WERI-Rb-1 (cell line): ENCODE measurements at regions not wholly inside any gene's neighbourhood (a gene's known extent, or its start where the extent isn't known, plus 50 kb on each side); places are given as distances from the start of the nearest gene placed in this dataset.

Experiments
- DNase-seq: peaks from one replicate; pipeline ENCODE4 v3.0.0-alpha.2; 2020
- H3K27ac ChIP-seq: fragments of 250-450 bp; sonication (Bioruptor Pico); 2 replicates; pipeline ENCODE4 v1.5.1; 2020; ENCODE audit warnings: mild to moderate bottlenecking, moderate library complexity
- H3K27me3 ChIP-seq: fragments of 250-450 bp; sonication (Bioruptor Pico); 2 replicates; pipeline ENCODE4 v1.5.1; 2021; ENCODE audit warnings: mild to moderate bottlenecking, low read depth, moderate library complexity; ENCODE audit not compliant: insufficient read depth, severe bottlenecking
- H3K36me3 ChIP-seq: fragments of 250-450 bp; sonication (Bioruptor Pico); 2 replicates; pipeline ENCODE4 v1.5.1; 2020; ENCODE audit warnings: mild to moderate bottlenecking, moderate library complexity
- H3K4me3 ChIP-seq: 2 replicates; pipeline ENCODE4 v1.5.1; 2011; ENCODE audit warnings: low read depth, mild to moderate bottlenecking, control low read depth, low read length
- H3K9me3 ChIP-seq: fragments of 250-450 bp; sonication (Bioruptor Pico); 2 replicates; pipeline ENCODE4 v1.5.1; 2021; ENCODE audit warnings: mild to moderate bottlenecking, moderate library complexity; ENCODE audit not compliant: severe bottlenecking
- CTCF ChIP-seq: IDR thresholded peaks from 2 replicates; pipeline ENCODE4 v1.5.1; 2011; ENCODE audit warnings: low read depth, mild to moderate bottlenecking, control low read depth, inconsistent platforms, low read length

DNA sequence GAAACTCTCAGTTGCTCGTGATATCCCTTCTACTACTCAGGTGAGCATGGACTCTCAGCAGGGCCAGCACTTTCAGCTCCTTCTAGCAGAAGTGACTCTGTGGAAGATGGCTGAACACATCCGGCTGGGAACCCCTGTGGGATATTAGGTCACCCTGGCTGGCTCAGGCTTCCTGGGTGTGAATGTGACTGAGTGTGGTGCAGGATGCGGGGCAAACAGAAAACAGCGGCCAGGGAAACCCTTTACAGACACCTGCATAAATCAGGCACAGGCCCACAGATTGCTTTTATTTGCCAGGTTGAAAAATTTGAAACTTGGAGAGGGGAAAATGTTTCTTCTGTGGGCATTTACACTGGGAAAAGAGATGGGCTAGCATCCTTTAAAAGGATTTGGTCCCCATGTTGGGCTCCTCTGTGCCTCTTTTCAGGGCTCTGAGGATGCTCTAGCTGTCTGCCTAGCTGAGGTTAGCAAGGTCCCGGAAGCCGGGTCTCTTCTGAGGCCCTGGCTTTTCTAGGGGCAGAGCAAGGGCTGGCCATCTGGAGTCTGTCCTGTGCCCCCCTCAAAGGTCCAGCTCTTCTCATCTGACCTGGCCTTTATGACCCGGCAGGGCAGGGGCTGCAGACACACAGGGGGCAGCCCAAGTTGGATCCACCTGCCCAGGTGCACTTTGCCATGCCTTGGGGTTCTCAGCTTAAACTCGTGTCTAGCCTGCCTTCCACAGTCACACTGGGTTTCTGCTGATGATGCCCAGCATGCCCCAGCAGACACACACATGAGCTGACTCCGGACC, 243.0 kb downstream of the SIPA1L2 start:
- no peaks in the 10 kb centered on the region for H3K36me3 ChIP-seq
- H3K27ac ChIP-seq: no peak overlapping the region
- TF ChIP-seq CTCF: no peak
- H3K4me3 ChIP-seq: no peak overlapping the region
- no peak for DNase-seq
- H3K27me3 ChIP-seq: peaks cover 37% of the 10 kb centered on the region
- H3K9me3 ChIP-seq: peaks cover 4% of the 10 kb centered on the region

DNA sequence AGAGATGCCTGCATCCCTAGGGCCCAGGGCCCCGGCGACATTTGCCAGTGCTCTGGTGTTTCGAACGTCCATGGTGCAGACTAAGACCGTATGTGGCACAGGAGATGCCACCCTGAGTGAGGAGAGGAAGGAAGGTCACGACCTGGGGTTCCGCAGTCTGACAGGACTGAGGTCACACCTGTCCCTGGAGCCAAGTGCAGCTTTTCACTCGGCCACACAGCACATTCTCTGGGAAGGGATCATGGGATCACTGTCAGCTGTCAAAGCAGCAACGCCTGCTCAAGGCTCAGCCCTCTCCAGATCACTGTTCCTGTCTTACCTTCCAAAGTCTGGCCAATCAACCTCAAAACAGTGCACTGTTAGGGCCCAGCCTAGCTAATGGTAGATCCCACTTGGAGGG, 243.6 kb downstream of the SIPA1L2 start:
- H3K36me3 ChIP-seq: no peaks in the 10 kb centered on the region
- TF ChIP-seq CTCF: no peak
- peaks cover 4% of the 10 kb centered on the region for H3K9me3 ChIP-seq
- no peak overlapping the region for H3K27ac ChIP-seq
- H3K4me3 ChIP-seq: no peak overlapping the region
- no peak for DNase-seq
- H3K27me3 ChIP-seq: peaks cover 40% of the 10 kb centered on the region

DNA sequence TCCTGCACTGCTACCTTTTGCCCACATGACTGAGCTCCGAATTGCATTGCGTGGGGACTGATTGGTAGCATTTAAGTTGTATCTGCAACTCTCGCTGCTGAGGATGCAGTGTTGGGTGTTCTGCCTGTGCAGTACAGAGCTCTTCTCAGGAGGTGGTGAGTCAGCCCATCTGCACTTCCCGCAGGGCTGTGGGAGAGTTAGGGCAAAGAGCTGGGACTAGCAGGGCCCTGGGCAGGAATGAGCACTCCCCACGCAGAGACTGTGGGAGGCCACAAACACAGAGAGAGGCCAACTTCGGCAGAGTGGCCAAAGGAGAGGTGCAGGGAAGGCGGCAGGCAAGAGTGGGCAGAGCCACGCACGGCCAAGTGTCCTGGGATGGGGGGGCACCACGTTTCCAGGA, 244.7 kb downstream of the SIPA1L2 start:
- Histone ChIP-seq H3K36me3 (no peaks in the 10 kb centered on the region), H3K9me3 (peaks cover 4% of the 10 kb centered on the region), H3K27me3 (peaks cover 45% of the 10 kb centered on the region), H3K27ac (no peak overlapping the region), H3K4me3 (no peak overlapping the region)
- no peak for TF ChIP-seq CTCF
- no peak for DNase-seq

- Histone ChIP-seq H3K27ac (no peak overlapping the region), H3K36me3 (no peaks in the 10 kb centered on the region), H3K4me3 (no peak overlapping the region), H3K9me3 (peaks cover 4% of the 10 kb centered on the region), H3K27me3 (peaks cover 53% of the 10 kb centered on the region)
- no peak for TF ChIP-seq CTCF
- DNase-seq: no peak
These were observed 245.6 kb downstream of the SIPA1L2 start for GRCh38 chr1:232384171-232384883.

GRCh38 chr1:232383455-232384123, 246.3 kb downstream of the SIPA1L2 start:
- no peaks in the 10 kb centered on the region for H3K36me3 ChIP-seq
- H3K4me3 ChIP-seq: no peak overlapping the region
- peaks cover 59% of the 10 kb centered on the region for H3K27me3 ChIP-seq
- peaks cover 4% of the 10 kb centered on the region for H3K9me3 ChIP-seq
- TF ChIP-seq CTCF: no peak
- H3K27ac ChIP-seq: no peak overlapping the region
- peak; percentile 8 for DNase-seq
